DMS 273 treated with DMSO at 0.1 percent for 48 hours (cell line): ENCODE measurements at regions not wholly inside any gene's neighbourhood (a gene's known extent, or its start where the extent isn't known, plus 50 kb on each side); places are given as distances from the start of the nearest gene placed in this dataset.
"Not testable (repeated sequence)": the region's sequence is repeated elsewhere in the genome, so short reads cannot be mapped to it uniquely, and the experiment has no call there.

ENCODE experiments used
- DNase-seq: peaks from one replicate; lab custom pipeline; 2025; lab: John Stamatoyannopoulos, UW

- no peak for DNase-seq
Observed at GRCh38 chr10:22875581-22875980, 52.3 kb upstream of the ARMC3 start.

- DNase-seq: no peak
Observed at GRCh38 chr10:22874189-22874854, 53.5 kb upstream of the ARMC3 start.

GRCh38 chr10:22856444-22857074 lies 71.3 kb upstream of the ARMC3 start:
- no peak for DNase-seq

GRCh38 chr10:22854935-22855421 lies 72.9 kb upstream of the ARMC3 start:
- DNase-seq: no peak

- DNase-seq: no peak
Observed at GRCh38 chr10:22853906-22854447, 73.9 kb upstream of the ARMC3 start.

- DNase-seq: no peak
Observed at GRCh38 chr10:22852712-22853353, 75.0 kb upstream of the ARMC3 start.

GRCh38 chr10:22851865-22852239 lies 76.0 kb upstream of the ARMC3 start:
- no peak for DNase-seq

GRCh38 chr10:22850541-22850940 lies 77.3 kb upstream of the ARMC3 start:
- no peak for DNase-seq

- no peak for DNase-seq
Observed at GRCh38 chr10:22849077-22849805, 78.6 kb upstream of the ARMC3 start.

- DNase-seq: no peak
Observed at GRCh38 chr10:22848509-22848908, 79.3 kb upstream of the ARMC3 start.

- DNase-seq: no peak
Observed at GRCh38 chr10:22846294-22846693, 81.6 kb upstream of the ARMC3 start.

GRCh38 chr10:22839639-22840038 lies 88.2 kb upstream of the ARMC3 start:
- no peak for DNase-seq

GRCh38 chr10:22837771-22838170 lies 90.1 kb upstream of the ARMC3 start:
- DNase-seq: no peak

- no peak for DNase-seq
Observed at GRCh38 chr10:22837351-22837750, 90.5 kb upstream of the ARMC3 start.

- DNase-seq: no peak
Observed at GRCh38 chr10:22834471-22834870, 93.4 kb upstream of the ARMC3 start.

- DNase-seq: no peak
Observed at GRCh38 chr10:22833781-22834180, 94.1 kb upstream of the ARMC3 start.

- no peak for DNase-seq
Observed at GRCh38 chr10:22833353-22833752, 94.5 kb upstream of the ARMC3 start.

GRCh38 chr10:22832851-22833250 lies 95.0 kb upstream of the ARMC3 start:
- DNase-seq: no peak

GRCh38 chr10:22832066-22832602 lies 95.7 kb upstream of the ARMC3 start:
- no peak for DNase-seq

- DNase-seq: no peak
Observed at GRCh38 chr10:22831586-22831985, 96.3 kb upstream of the ARMC3 start.

- DNase-seq: not testable (repeated sequence)
Observed at GRCh38 chr10:22828712-22829111, 99.1 kb upstream of the ARMC3 start.

GRCh38 chr10:22825841-22826240 lies 102.0 kb upstream of the ARMC3 start:
- no peak for DNase-seq
